SK-N-SH (cell line): ENCODE measurements at regions not wholly inside any gene's neighbourhood (a gene's known extent, or its start where the extent isn't known, plus 50 kb on each side); places are given as distances from the start of the nearest gene placed in this dataset.
A peak's percentile ranks its signal among the peaks of the same experiment; 100 is the strongest.

Source experiments
- CTCF ChIA-PET: fragments of 300-600, 350-600 bp; formaldehyde crosslinking; extraction: SDS; loops from one replicate; lab custom pipeline; 2021; lab: Yijun Ruan, JAX
- POLR2A ChIA-PET: fragments of 350-600 bp; sonication (Branson Sonifier 250); formaldehyde crosslinking; extraction: SDS; loops from one replicate; lab custom pipeline; 2020; ENCODE audit warnings: antibody characterized with exemption, inconsistent platforms; lab: Yijun Ruan, JAX
- DNase-seq: peaks from one replicate; pipeline ENCODE4 v3.0.0; 2012
- H2AFZ ChIP-seq: fragments of 200-600 bp; sonication (generic); 2 replicates; pipeline ENCODE4 v1.8.1; 2016; ENCODE audit warnings: antibody characterized with exemption, mild to moderate bottlenecking, low read depth
- H3F3A ChIP-seq: fragments of 200-600 bp; sonication (generic); replicated peaks from 2 replicates; pipeline ENCODE3; 2016; ENCODE audit warnings: antibody characterized with exemption, mild to moderate bottlenecking; ENCODE audit not compliant: insufficient read depth
- H3K27ac ChIP-seq, 2 experiments: fragments of 200-500 bp in 1 of 2; fragments of 200-600 bp in 1 of 2; sonication (Bioruptor generic) in 1 of 2; sonication (generic), shearing (Covaris generic) in 1 of 2; 2 replicates each; pipeline versions ENCODE4 v1.5.1 to v1.6.1; 2014 to 2016; ENCODE audit warnings: low read depth in 2 of 2, inconsistent platforms in 1 of 2, low read length in 1 of 2, mild to moderate bottlenecking in 1 of 2, mixed read lengths in 1 of 2
- H3K27me3 ChIP-seq: fragments of 200-600 bp; sonication (generic), shearing (Covaris generic); 2 replicates; pipeline ENCODE4 v1.6.1; 2016; ENCODE audit warnings: mixed run types; ENCODE audit not compliant: insufficient read depth
- H3K36me3 ChIP-seq, 2 experiments: fragments of 200-500 bp in 1 of 2; fragments of 200-600 bp in 1 of 2; sonication (Bioruptor generic) in 1 of 2; sonication (generic) in 1 of 2; replicated peaks in 1 of 2; 2 replicates each; pipeline versions ENCODE3 to v1.5.1; 2014 to 2016; ENCODE audit warnings: low read length in 1 of 2, mild to moderate bottlenecking in 1 of 2; ENCODE audit not compliant: insufficient read depth in 2 of 2, control insufficient read depth in 1 of 2
- H3K4me1 ChIP-seq, 2 experiments: fragments of 200-500 bp in 1 of 2; fragments of 200-600 bp in 1 of 2; sonication (Bioruptor generic) in 1 of 2; sonication (generic), shearing (Covaris generic) in 1 of 2; 2 replicates each; pipeline versions ENCODE4 v1.5.1 to v1.6.1; 2014 to 2016; ENCODE audit warnings: low read depth in 1 of 2, low read length in 1 of 2, mixed run types in 1 of 2; ENCODE audit not compliant: insufficient read depth in 2 of 2, control insufficient read depth in 1 of 2
- H3K4me2 ChIP-seq: fragments of 200-600 bp; sonication (generic), shearing (Covaris generic); 2 replicates; pipeline ENCODE4 v1.6.1; 2017; ENCODE audit warnings: mixed run types
- H3K4me3 ChIP-seq, 2 experiments: fragments of 200-500 bp in 1 of 2; fragments of 200-600 bp in 1 of 2; sonication (Bioruptor generic) in 1 of 2; sonication (generic), shearing (Covaris generic) in 1 of 2; 2 replicates each; pipeline versions ENCODE4 v1.5.1 to v1.8.1; 2014 to 2016; ENCODE audit warnings: low read depth in 2 of 2, inconsistent platforms in 1 of 2, low read length in 1 of 2, mild to moderate bottlenecking in 1 of 2, mixed read lengths in 1 of 2, moderate library complexity in 1 of 2
- H3K79me2 ChIP-seq: fragments of 200-600 bp; sonication (generic); 2 replicates; pipeline ENCODE4 v1.8.1; 2017; ENCODE audit warnings: mild to moderate bottlenecking; ENCODE audit not compliant: insufficient read depth
- H3K9ac ChIP-seq: fragments of 200-600 bp; sonication (generic); 2 replicates; pipeline ENCODE4 v1.6.1; 2017; ENCODE audit warnings: mixed run types
- H3K9me2 ChIP-seq: fragments of 200-600 bp; sonication (generic); 2 replicates; pipeline ENCODE4 v1.6.1; 2017; ENCODE audit warnings: mixed run types
- H3K9me3 ChIP-seq: fragments of 200-600 bp; sonication (generic); 2 replicates; pipeline ENCODE4 v1.6.1; 2017; ENCODE audit warnings: mixed run types, mild to moderate bottlenecking, moderate library complexity
- H4K20me1 ChIP-seq: fragments of 200-600 bp; sonication (generic); 2 replicates; pipeline ENCODE4 v1.6.1; 2017; ENCODE audit warnings: mild to moderate bottlenecking, mixed run types; ENCODE audit not compliant: insufficient read depth
- CHD2 ChIP-seq: fragments of 150-350 bp; IDR thresholded peaks from 2 replicates; pipeline ENCODE4 v1.6.1; 2018; ENCODE audit warnings: low read length; ENCODE audit not compliant: partially characterized antibody
- EP300 ChIP-seq, 2 experiments: IDR thresholded peaks; 2 replicates each; pipeline versions ENCODE4 v1.4.0 to v1.6.1; 2012; ENCODE audit warnings: borderline replicate concordance in 1 of 2, low read depth in 1 of 2, low read length in 1 of 2
- FOXJ3 ChIP-seq: sonication (generic); formaldehyde crosslinking; IDR thresholded peaks from 2 replicates; pipeline ENCODE4 v1.5.1; 2020; ENCODE audit warnings: mild to moderate bottlenecking, missing genetic modification reagents
- GABPA ChIP-seq: IDR thresholded peaks from 2 replicates; pipeline ENCODE4 v1.4.0; 2012; ENCODE audit warnings: low read depth, mild to moderate bottlenecking
- GATA2 ChIP-seq: sonication (generic); formaldehyde crosslinking; IDR thresholded peaks from 2 replicates; pipeline ENCODE4 v1.5.0; 2020; ENCODE audit warnings: mild to moderate bottlenecking, missing genetic modification reagents
- IRF3 ChIP-seq: fragments of 150-350 bp; IDR thresholded peaks from 2 replicates; pipeline ENCODE4 v1.6.1; 2016; ENCODE audit warnings: mild to moderate bottlenecking, low read depth, low read length
- MAX ChIP-seq: IDR thresholded peaks from 2 replicates; pipeline ENCODE4 v1.4.0; 2012; ENCODE audit warnings: low read depth
- MEF2A ChIP-seq: IDR thresholded peaks from 2 replicates; pipeline ENCODE4 v1.4.0; 2012; ENCODE audit warnings: low read depth, borderline replicate concordance
- MXI1 ChIP-seq: IDR thresholded peaks from 2 replicates; pipeline ENCODE4 v1.6.1; 2012; ENCODE audit warnings: mild to moderate bottlenecking, low read depth, low read length, improper control_type of control experiment
- NFIC ChIP-seq: IDR thresholded peaks from 2 replicates; pipeline ENCODE4 v1.4.0; 2012; ENCODE audit warnings: borderline replicate concordance
- NRF1 ChIP-seq: IDR thresholded peaks from 2 replicates; pipeline ENCODE4 v1.6.1; 2012; ENCODE audit warnings: low read depth, mild to moderate bottlenecking, low read length
- POLR2AphosphoS5 ChIP-seq: IDR thresholded peaks from 2 replicates; pipeline ENCODE4 v1.6.1; 2012; ENCODE audit warnings: low read depth, low read length
- RCOR1 ChIP-seq: fragments of 150-350 bp; IDR thresholded peaks from 2 replicates; pipeline ENCODE4 v1.6.1; 2017; ENCODE audit warnings: antibody characterized with exemption, low read length
- RXRA ChIP-seq: IDR thresholded peaks from 2 replicates; pipeline ENCODE4 v1.4.0; 2012; ENCODE audit warnings: low read depth, mild to moderate bottlenecking, borderline replicate concordance
- SIN3A ChIP-seq: IDR thresholded peaks from 2 replicates; pipeline ENCODE4 v1.6.1; 2012; ENCODE audit warnings: low read depth, mild to moderate bottlenecking, low read length, moderate library complexity, borderline replicate concordance
- SMC3 ChIP-seq: IDR thresholded peaks from 2 replicates; pipeline ENCODE4 v1.6.1; 2012; ENCODE audit warnings: low read depth, low read length, improper control_type of control experiment
- TAF1 ChIP-seq: IDR thresholded peaks from 2 replicates; pipeline ENCODE4 v1.6.1; 2012; ENCODE audit warnings: low read depth, mild to moderate bottlenecking, low read length, moderate library complexity, borderline replicate concordance
- TCF12 ChIP-seq: IDR thresholded peaks from 2 replicates; pipeline ENCODE4 v1.4.0; 2012
- TEAD4 ChIP-seq: IDR thresholded peaks from 2 replicates; pipeline ENCODE4 v1.4.0; 2012; ENCODE audit warnings: mild to moderate bottlenecking, borderline replicate concordance; ENCODE audit not compliant: insufficient read depth
- USF2 ChIP-seq: fragments of 150-350 bp; IDR thresholded peaks from 2 replicates; pipeline ENCODE4 v1.6.1; 2017; ENCODE audit warnings: antibody characterized with exemption, low read length, low read depth, borderline replicate concordance
- YY1 ChIP-seq: IDR thresholded peaks from 2 replicates; pipeline ENCODE4 v1.4.0; 2012; ENCODE audit warnings: low read depth, mild to moderate bottlenecking
- WGBS: methylation state at CpG from one replicate; pipeline ENCODE4 v1.1.6; 2017; ENCODE audit warnings: low lambda C conversion rate; 5-methylcytosine and 5-hydroxymethylcytosine counted together
- TF ChIP-seq, protein P1 (sequence below): fragments of 200-600 bp; sonication (generic); IDR thresholded peaks from 2 replicates; pipeline ENCODE4 v1.6.1; 2017; ENCODE audit warnings: antibody characterized with exemption, mild to moderate bottlenecking, moderate library complexity

GRCh38 chr13:50144246-50145160, 129.3 kb downstream of the KCNRG start:
- TF ChIP-seq TCF12 (peak; percentile 30; the same call in 1 of the 2 replicates), RCOR1 (peak; percentile 4), MXI1 (no peak), EP300 (IDR thresholded peaks at IDR 0.05; ENCODE audit: borderline replicate concordance in 1 of 2, low read depth in 1 of 2, low read length in 1 of 2) (peak in 1 of 2 experiments; percentile 20; a peak in 1 of 4 replicates)

GRCh38 chr13:50149214-50149613, 134.0 kb downstream of the KCNRG start:
- H4K20me1 ChIP-seq, result no peaks in the 10 kb centered on the region
- no peak overlapping the region for H3K9ac ChIP-seq
- H3K36me3 ChIP-seq, result no peaks in the 10 kb centered on the region
- H3F3A ChIP-seq, result peaks cover 7% of the 10 kb centered on the region
- no peak for DNase-seq
- peaks cover 5 to 14% of the 10 kb centered on the region in 2 experiments; a peak in 3 of 4 replicates for H3K4me1 ChIP-seq
- no peak overlapping the region for H3K4me2 ChIP-seq
- no peak overlapping the region for H2AFZ ChIP-seq
- no peaks in the 10 kb centered on the region for H3K79me2 ChIP-seq
- CTCF ChIA-PET, result interaction anchor here (0.8 to 1.2 kb wide), 4 partner anchors 18 to 152 kb away, joined by 3 read pairs; partner anchors contain the start of gene TRIM13
- TF ChIP-seq CHD2 (no peak), FOXJ3 (CRISPR knock-in tag) (no peak), IRF3 (no peak), GABPA (no peak), GATA2 (CRISPR knock-in tag) (no peak), SIN3A (no peak), NFIC (no peak), RXRA (no peak), POLR2AphosphoS5 (no peak), EP300 (IDR thresholded peaks at IDR 0.05; ENCODE audit: borderline replicate concordance in 1 of 2, low read depth in 1 of 2, low read length in 1 of 2) (no peak), TAF1 (no peak), RCOR1 (no peak), YY1 (no peak), MAX (no peak), TEAD4 (no peak), USF2 (no peak), SMC3 (no peak), MEF2A (no peak), NRF1 (no peak)
- TF ChIP-seq, protein P1, sequence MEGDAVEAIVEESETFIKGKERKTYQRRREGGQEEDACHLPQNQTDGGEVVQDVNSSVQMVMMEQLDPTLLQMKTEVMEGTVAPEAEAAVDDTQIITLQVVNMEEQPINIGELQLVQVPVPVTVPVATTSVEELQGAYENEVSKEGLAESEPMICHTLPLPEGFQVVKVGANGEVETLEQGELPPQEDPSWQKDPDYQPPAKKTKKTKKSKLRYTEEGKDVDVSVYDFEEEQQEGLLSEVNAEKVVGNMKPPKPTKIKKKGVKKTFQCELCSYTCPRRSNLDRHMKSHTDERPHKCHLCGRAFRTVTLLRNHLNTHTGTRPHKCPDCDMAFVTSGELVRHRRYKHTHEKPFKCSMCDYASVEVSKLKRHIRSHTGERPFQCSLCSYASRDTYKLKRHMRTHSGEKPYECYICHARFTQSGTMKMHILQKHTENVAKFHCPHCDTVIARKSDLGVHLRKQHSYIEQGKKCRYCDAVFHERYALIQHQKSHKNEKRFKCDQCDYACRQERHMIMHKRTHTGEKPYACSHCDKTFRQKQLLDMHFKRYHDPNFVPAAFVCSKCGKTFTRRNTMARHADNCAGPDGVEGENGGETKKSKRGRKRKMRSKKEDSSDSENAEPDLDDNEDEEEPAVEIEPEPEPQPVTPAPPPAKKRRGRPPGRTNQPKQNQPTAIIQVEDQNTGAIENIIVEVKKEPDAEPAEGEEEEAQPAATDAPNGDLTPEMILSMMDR, result no peak
- TF ChIP-seq, all 33 proteins: peak for 0
- POLR2A ChIA-PET, result interaction anchor here (0.7 to 0.9 kb wide), 2 partner anchors 24 to 128 kb away, joined by 3 read pairs; no protein-coding TSS in a partner anchor
- H3K27me3 ChIP-seq, result no peaks in the 10 kb centered on the region
- WGBS, result 97% methylated on average over 2 of the region's 2 CpGs
- no peaks in the 10 kb centered on the region for H3K9me3 ChIP-seq
- no peak overlapping the region for H3K27ac ChIP-seq
- no peaks in the 10 kb centered on the region for H3K9me2 ChIP-seq
- H3K4me3 ChIP-seq, result no peak overlapping the region

More at GRCh38 chr13:50144246-50145160, 129.3 kb downstream of the KCNRG start:
- WGBS, result 43% methylated on average over 1 of the region's 1 CpG
- 0 out of 2 replicates have a peak overlapping the region, but pooled peaks have one; percentile 0 for H3K4me2 ChIP-seq
- H3K36me3 ChIP-seq, result no peaks in the 10 kb centered on the region
- peaks cover 7% of the 10 kb centered on the region for H3F3A ChIP-seq
- H3K9ac ChIP-seq, result no peak overlapping the region
- ChIA-PET POLR2A (interaction anchor here (0.5 kb wide), 1 partner anchor 39 kb away, joined by 3 read pairs; no protein-coding TSS in a partner anchor), CTCF (interaction anchor here (0.6 to 1.5 kb wide), 2 partner anchors 18 to 623 kb away, joined by 3 to 6 read pairs; no protein-coding TSS in a partner anchor)
- peak overlapping the region; percentile 16 to 33; a peak in 3 of 4 replicates for H3K27ac ChIP-seq
- H3K9me2 ChIP-seq, result no peaks in the 10 kb centered on the region
- no peaks in the 10 kb centered on the region for H4K20me1 ChIP-seq
- H3K4me1 ChIP-seq, result peaks cover 3 to 10% of the 10 kb centered on the region in 2 experiments; a peak in 3 of 4 replicates
- DNase-seq, result no peak
- H3K9me3 ChIP-seq, result no peaks in the 10 kb centered on the region
- H3K4me3 ChIP-seq, result no peak overlapping the region
- no peaks in the 10 kb centered on the region for H3K27me3 ChIP-seq
- H3K79me2 ChIP-seq, result no peaks in the 10 kb centered on the region
- H2AFZ ChIP-seq, result peak overlapping the region; percentile 22
